IMR-90 (cell line): ENCODE measurements at regions not wholly inside any gene's neighbourhood (a gene's known extent, or its start where the extent isn't known, plus 50 kb on each side); places are given as distances from the start of the nearest gene placed in this dataset.

ENCODE experiments used
- ATAC-seq: fragments of 200-7000 bp; cut with Tn5 transposase; 2 replicates; pipeline ENCODE4 v1.9.1; 2020; ENCODE audit warnings: low read depth, mild to moderate bottlenecking, moderate library complexity
- BruUV-seq: library from RNA; stranded (reverse); fragments of 400-500 nt; replicated peaks from 2 replicates; lab custom pipeline; 2021; lab: Mats Ljungman, UMichigan
- CTCF ChIA-PET: fragments of 300-600 bp; formaldehyde crosslinking; extraction: SDS; loops from one replicate; lab custom pipeline; 2021; ENCODE audit warnings: antibody characterized with exemption; lab: Yijun Ruan, JAX
- POLR2A ChIA-PET: fragments of 300-600 bp; sonication (Branson Sonifier 250); formaldehyde crosslinking; loops from one replicate; lab custom pipeline; 2022; ENCODE audit warnings: antibody characterized with exemption; ENCODE audit not compliant: unreplicated experiment; lab: Charles Lee
- DNase-seq: peaks from one replicate; pipeline ENCODE4 v3.0.0; 2013
- H2AFZ ChIP-seq: replicated peaks from 2 replicates; pipeline ENCODE3; 2013; ENCODE audit warnings: low read length, mild to moderate bottlenecking; ENCODE audit not compliant: poor library complexity
- H2AK5ac ChIP-seq: 2 replicates; pipeline ENCODE4 v1.6.1; 2013; ENCODE audit warnings: low read depth, low read length, inconsistent platforms
- H2AK9ac ChIP-seq: replicated peaks from 2 replicates; pipeline ENCODE3; 2013; ENCODE audit warnings: mild to moderate bottlenecking, low read depth, low read length, moderate library complexity; ENCODE audit not compliant: poor library complexity
- H2BK120ac ChIP-seq: 2 replicates; pipeline ENCODE4 v1.6.1; 2013; ENCODE audit warnings: low read depth, low read length, inconsistent platforms
- H2BK15ac ChIP-seq: 3 replicates; pipeline ENCODE4 v1.6.1; 2013; ENCODE audit warnings: low read depth, low read length, inconsistent platforms
- H2BK20ac ChIP-seq: 2 replicates; pipeline ENCODE4 v1.6.1; 2013; ENCODE audit warnings: low read depth, mild to moderate bottlenecking, inconsistent platforms, low read length, moderate library complexity
- H2BK5ac ChIP-seq: 2 replicates; pipeline ENCODE4 v1.6.1; 2013; ENCODE audit warnings: mild to moderate bottlenecking, low read depth, low read length, inconsistent platforms; ENCODE audit not compliant: poor library complexity, severe bottlenecking
- H3K14ac ChIP-seq: replicated peaks from 2 replicates; pipeline ENCODE4 v1.6.1; 2013; ENCODE audit warnings: low read depth, low read length, inconsistent platforms
- H3K18ac ChIP-seq: 2 replicates; pipeline ENCODE4 v1.6.1; 2013; ENCODE audit warnings: low read depth, low read length, control low read depth
- H3K23ac ChIP-seq: 2 replicates; pipeline ENCODE4 v1.6.1; 2013; ENCODE audit warnings: low read depth, low read length, inconsistent platforms
- H3K27ac ChIP-seq: 2 replicates; pipeline ENCODE4 v1.5.1; 2013; ENCODE audit warnings: mild to moderate bottlenecking, control low read depth, low read length; ENCODE audit not compliant: insufficient read depth
- H3K27me3 ChIP-seq: 2 replicates; pipeline ENCODE4 v1.6.1; 2013; ENCODE audit warnings: low read length; ENCODE audit not compliant: control insufficient read depth, insufficient read depth
- H3K36me3 ChIP-seq: 2 replicates; pipeline ENCODE4 v1.6.1; 2013; ENCODE audit warnings: low read length, mixed read lengths; ENCODE audit not compliant: control insufficient read depth, insufficient read depth
- H3K4ac ChIP-seq: 2 replicates; pipeline ENCODE4 v1.6.1; 2013; ENCODE audit warnings: low read depth, low read length, inconsistent platforms
- H3K4me1 ChIP-seq: 2 replicates; pipeline ENCODE4 v1.6.1; 2013; ENCODE audit warnings: low read length, mixed read lengths; ENCODE audit not compliant: control insufficient read depth, insufficient read depth
- H3K4me2 ChIP-seq: 2 replicates; pipeline ENCODE4 v1.6.1; 2013; ENCODE audit warnings: low read depth, mild to moderate bottlenecking, control low read depth, low read length, moderate library complexity
- H3K4me3 ChIP-seq: 2 replicates; pipeline ENCODE4 v1.5.1; 2013; ENCODE audit warnings: low read depth, mild to moderate bottlenecking, control low read depth, low read length, moderate library complexity; ENCODE audit not compliant: insufficient read depth
- H3K56ac ChIP-seq: 2 replicates; pipeline ENCODE4 v1.6.1; 2013; ENCODE audit warnings: low read length, inconsistent platforms; ENCODE audit not compliant: insufficient read depth; ENCODE audit errors: extremely low read depth
- H3K79me1 ChIP-seq, 2 experiments: 2 replicates each; pipeline ENCODE4 v1.6.1; 2013; ENCODE audit warnings: low read length in 2 of 2, inconsistent platforms in 1 of 2, low read depth in 1 of 2
- H3K9ac ChIP-seq: 2 replicates; pipeline ENCODE4 v1.6.1; 2013; ENCODE audit warnings: low read depth, low read length, control low read depth
- H3K9me1 ChIP-seq: 2 replicates; pipeline ENCODE4 v1.6.1; 2013; ENCODE audit warnings: low read length, inconsistent platforms; ENCODE audit not compliant: insufficient read depth
- H3K9me3 ChIP-seq: 2 replicates; pipeline ENCODE4 v1.6.1; 2013; ENCODE audit warnings: low read length; ENCODE audit not compliant: control insufficient read depth, insufficient read depth
- H4K20me1 ChIP-seq: 2 replicates; pipeline ENCODE4 v1.6.1; 2013; ENCODE audit warnings: low read length, inconsistent platforms; ENCODE audit not compliant: insufficient read depth
- H4K5ac ChIP-seq: 2 replicates; pipeline ENCODE4 v1.6.1; 2013; ENCODE audit warnings: mild to moderate bottlenecking, low read depth, low read length, control low read depth
- H4K8ac ChIP-seq, 2 experiments: 2 replicates each; pipeline ENCODE4 v1.6.1; 2013; ENCODE audit warnings: low read depth in 2 of 2, low read length in 2 of 2, control low read depth in 1 of 2, inconsistent platforms in 1 of 2
- H4K91ac ChIP-seq: 2 replicates; pipeline ENCODE4 v1.6.1; 2013; ENCODE audit warnings: low read depth, low read length, inconsistent platforms; ENCODE audit not compliant: insufficient read depth
- BHLHE40 ChIP-seq: fragments of 150-350 bp; IDR thresholded peaks from 2 replicates; pipeline ENCODE4 v1.6.1; 2016; ENCODE audit warnings: mild to moderate bottlenecking, low read depth, low read length
- CEBPB ChIP-seq: IDR thresholded peaks from 2 replicates; pipeline ENCODE4 v1.6.1; 2012; ENCODE audit warnings: low read depth, low read length, improper control_type of control experiment
- CHD1 ChIP-seq: IDR thresholded peaks from 2 replicates; pipeline ENCODE4 v1.6.1; 2012; ENCODE audit warnings: low read depth, low read length, improper control_type of control experiment
- CTCF ChIP-seq: conservative IDR thresholded peaks from 2 replicates; pipeline ENCODE4 v1.5.1; 2012; ENCODE audit warnings: mild to moderate bottlenecking, low read depth, low read length, improper control_type of control experiment
- FOS ChIP-seq: fragments of 150-350 bp; IDR thresholded peaks from 2 replicates; pipeline ENCODE4 v1.6.1; 2016; ENCODE audit warnings: low read depth, low read length
- MAFK ChIP-seq: IDR thresholded peaks from 2 replicates; pipeline ENCODE4 v1.6.1; 2012; ENCODE audit warnings: low read depth, low read length, improper control_type of control experiment
- MAZ ChIP-seq: IDR thresholded peaks from 2 replicates; pipeline ENCODE4 v1.6.1; 2012; ENCODE audit warnings: low read depth, mild to moderate bottlenecking, low read length, improper control_type of control experiment, moderate library complexity, borderline replicate concordance
- MXI1 ChIP-seq: IDR thresholded peaks from 2 replicates; pipeline ENCODE4 v1.6.1; 2012; ENCODE audit warnings: low read depth, mild to moderate bottlenecking, low read length, moderate library complexity, borderline replicate concordance
- NFE2L2 ChIP-seq: fragments of 150-350 bp; IDR thresholded peaks from 2 replicates; pipeline ENCODE4 v1.6.1; 2016; ENCODE audit warnings: low read depth, mild to moderate bottlenecking, low read length
- POLR2A ChIP-seq: IDR thresholded peaks from 2 replicates; pipeline ENCODE4 v1.6.1; 2012; ENCODE audit warnings: mild to moderate bottlenecking, low read depth, low read length
- RAD21 ChIP-seq: IDR thresholded peaks from 2 replicates; pipeline ENCODE4 v1.6.1; 2012; ENCODE audit warnings: low read length, improper control_type of control experiment
- RCOR1 ChIP-seq: IDR thresholded peaks from 2 replicates; pipeline ENCODE4 v1.6.1; 2012; ENCODE audit warnings: mild to moderate bottlenecking, low read length, improper control_type of control experiment; ENCODE audit not compliant: insufficient replicate concordance
- RFX5 ChIP-seq: IDR thresholded peaks from 2 replicates; pipeline ENCODE4 v1.8.0; 2012; ENCODE audit warnings: low read depth, mild to moderate bottlenecking, low read length, moderate library complexity
- SMC3 ChIP-seq: fragments of 150-350 bp; IDR thresholded peaks from 2 replicates; pipeline ENCODE4 v1.6.1; 2016; ENCODE audit warnings: low read depth, mild to moderate bottlenecking, antibody characterized with exemption, low read length, moderate library complexity
- WGBS, 2 experiments: methylation state at CpG; one replicate each; pipeline versions ENCODE4 v1.1.5 to v1.1.7; 2013; ENCODE audit warnings: missing lambda C conversion rate in 2 of 2; ENCODE audit not compliant: insufficient read length in 1 of 2; ENCODE audit errors: extremely low coverage in 2 of 2; 5-methylcytosine and 5-hydroxymethylcytosine counted together
- dilution Hi-C: fragments of 300-500 bp; cut with HindIII; formaldehyde crosslinking; loops from one replicate; pipeline ENCODE4 v1.14.3; 2018; ENCODE audit warnings: low sequenced_read_pairs; ENCODE audit not compliant: unreplicated experiment
- in situ Hi-C: fragments of 300-500 bp; cut with MboI; formaldehyde crosslinking; loops from 3 replicates; pipeline ENCODE4 v1.14.3; 2019; ENCODE audit warnings: low sequenced_read_pairs, inconsistent platforms, mixed read lengths
- intact Hi-C: fragments of 100-400 bp; cut with micrococcal nuclease; formaldehyde crosslinking; loops from 2 replicates; pipeline ENCODE4 v1.10.0; 2022
- TF ChIP-seq, protein P1 (sequence below): fragments of 150-350 bp; IDR thresholded peaks from 2 replicates; pipeline ENCODE4 v1.6.1; 2016; ENCODE audit warnings: low read depth, mild to moderate bottlenecking, low read length, moderate library complexity, borderline replicate concordance
- TF ChIP-seq, protein P2 (sequence below): fragments of 150-350 bp; IDR thresholded peaks from 2 replicates; pipeline ENCODE4 v1.6.1; 2017; ENCODE audit warnings: mild to moderate bottlenecking, antibody characterized with exemption, low read length, low read depth

- H3K18ac ChIP-seq, result no peak overlapping the region
- intact Hi-C loops, result no loop called here
- no peaks in the 10 kb centered on the region for H3K4me1 ChIP-seq
- ChIA-PET POLR2A (no interaction called here), CTCF (interaction anchor here (0.6 kb wide), 1 partner anchor 178 kb away, joined by 3 read pairs; no protein-coding TSS in a partner anchor)
- BruUV-seq, result no TSS peak
- no peak overlapping the region for H2BK120ac ChIP-seq
- no CpG with 5 or more reads among the region's 2 CpGs for WGBS, 2 experiments
- no peak overlapping the region for H3K4me2 ChIP-seq
- H2AK5ac ChIP-seq, result no peak overlapping the region
- H2AK9ac ChIP-seq, result no peak overlapping the region
- in situ Hi-C loops, result no loop called here
- no peaks in the 10 kb centered on the region for H3K9me3 ChIP-seq
- no peak overlapping the region for H3K9ac ChIP-seq
- H2BK15ac ChIP-seq, result no peak overlapping the region
- H3K56ac ChIP-seq, result no peak overlapping the region
- no peak overlapping the region for H4K91ac ChIP-seq
- no peak for DNase-seq
- dilution Hi-C loops, result no loop called here
- no peaks in the 10 kb centered on the region for H3K9me1 ChIP-seq
- no peak overlapping the region for H2BK20ac ChIP-seq
- no peak overlapping the region for H4K5ac ChIP-seq
- peaks cover 3% of the 10 kb centered on the region for H3K27me3 ChIP-seq
- H3K36me3 ChIP-seq, result no peaks in the 10 kb centered on the region
- no peak overlapping the region for H4K8ac ChIP-seq
- H2BK5ac ChIP-seq, result no peak overlapping the region
- no peak overlapping the region for H3K27ac ChIP-seq
- TF ChIP-seq, protein P1, sequence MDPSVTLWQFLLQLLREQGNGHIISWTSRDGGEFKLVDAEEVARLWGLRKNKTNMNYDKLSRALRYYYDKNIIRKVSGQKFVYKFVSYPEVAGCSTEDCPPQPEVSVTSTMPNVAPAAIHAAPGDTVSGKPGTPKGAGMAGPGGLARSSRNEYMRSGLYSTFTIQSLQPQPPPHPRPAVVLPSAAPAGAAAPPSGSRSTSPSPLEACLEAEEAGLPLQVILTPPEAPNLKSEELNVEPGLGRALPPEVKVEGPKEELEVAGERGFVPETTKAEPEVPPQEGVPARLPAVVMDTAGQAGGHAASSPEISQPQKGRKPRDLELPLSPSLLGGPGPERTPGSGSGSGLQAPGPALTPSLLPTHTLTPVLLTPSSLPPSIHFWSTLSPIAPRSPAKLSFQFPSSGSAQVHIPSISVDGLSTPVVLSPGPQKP, result no peak
- TF ChIP-seq NFE2L2 (no peak), BHLHE40 (no peak), POLR2A (no peak), RAD21 (no peak), MXI1 (no peak), RFX5 (no peak), SMC3 (no peak), CHD1 (no peak), CEBPB (no peak), MAZ (no peak), CTCF (no peak), FOS (no peak), RCOR1 (no peak), MAFK (no peak)
- TF ChIP-seq, protein P2, sequence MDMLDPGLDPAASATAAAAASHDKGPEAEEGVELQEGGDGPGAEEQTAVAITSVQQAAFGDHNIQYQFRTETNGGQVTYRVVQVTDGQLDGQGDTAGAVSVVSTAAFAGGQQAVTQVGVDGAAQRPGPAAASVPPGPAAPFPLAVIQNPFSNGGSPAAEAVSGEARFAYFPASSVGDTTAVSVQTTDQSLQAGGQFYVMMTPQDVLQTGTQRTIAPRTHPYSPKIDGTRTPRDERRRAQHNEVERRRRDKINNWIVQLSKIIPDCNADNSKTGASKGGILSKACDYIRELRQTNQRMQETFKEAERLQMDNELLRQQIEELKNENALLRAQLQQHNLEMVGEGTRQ, result no peak
- H3K79me1 ChIP-seq, result no peaks in the 10 kb centered on the region
- H4K20me1 ChIP-seq, result no peaks in the 10 kb centered on the region
- H3K23ac ChIP-seq, result no peak overlapping the region
- no peak overlapping the region for H3K4ac ChIP-seq
- no peak overlapping the region for H3K14ac ChIP-seq
- H2AFZ ChIP-seq, result no peak overlapping the region
- H3K4me3 ChIP-seq, result no peak overlapping the region
- ATAC-seq, result no peak
These were observed 124.9 kb upstream of the SMYD2 start for GRCh38 chr1:214155987-214156625.
